ACHN (cell line): ENCODE measurements at regions not wholly inside any gene's neighbourhood (a gene's known extent, or its start where the extent isn't known, plus 50 kb on each side); places are given as distances from the start of the nearest gene placed in this dataset.
A peak's percentile ranks its signal among the peaks of the same experiment; 100 is the strongest.
"Not testable (repeated sequence)": the region's sequence is repeated elsewhere in the genome, so short reads cannot be mapped to it uniquely, and the experiment has no call there.

Source experiments
- DNase-seq: peaks from one replicate; pipeline ENCODE4 v3.0.0-alpha.2; 2015
- in situ Hi-C: cut with HindIII; loops from 2 replicates; pipeline ENCODE4 v1.10.0; 2017; ENCODE audit warnings: low sequenced_read_pairs, low pct_ligation_motif_present, low pct_unique_long_range_greater_than_20kb

GRCh38 chr18:1652018-1652417 lies 747.3 kb downstream of the ADCYAP1 start:
- DNase-seq = no peak
- in situ Hi-C loops = no loop called here

GRCh38 chr18:1653873-1654272 lies 749.2 kb downstream of the ADCYAP1 start:
- DNase-seq = no peak
- in situ Hi-C loops = no loop called here

- no peak for DNase-seq
- in situ Hi-C loops = no loop called here
Observed at GRCh38 chr18:1657876-1658275, 753.2 kb downstream of the ADCYAP1 start.

GRCh38 chr18:1658908-1659566 lies 754.4 kb downstream of the ADCYAP1 start:
- in situ Hi-C loops = no loop called here
- DNase-seq = no peak

- in situ Hi-C loops = no loop called here
- peak; percentile 46 for DNase-seq
Observed at GRCh38 chr18:1663879-1664705, 759.4 kb downstream of the ADCYAP1 start.

- in situ Hi-C loops = no loop called here
- no peak for DNase-seq
Observed at GRCh38 chr18:1665079-1665478, 760.4 kb downstream of the ADCYAP1 start.

GRCh38 chr18:1668279-1668678 lies 763.6 kb downstream of the ADCYAP1 start:
- in situ Hi-C loops = no loop called here
- DNase-seq = no peak

- in situ Hi-C loops, DNase-seq: not testable (repeated sequence)
Observed at GRCh38 chr18:1671710-1672109, 767.0 kb downstream of the ADCYAP1 start.

GRCh38 chr18:1676387-1676786 lies 771.7 kb downstream of the ADCYAP1 start:
- no peak for DNase-seq

GRCh38 chr18:1680108-1680507 lies 775.4 kb downstream of the ADCYAP1 start:
- DNase-seq = no peak

More at GRCh38 chr18:1676387-1676786, 771.7 kb downstream of the ADCYAP1 start:
- in situ Hi-C loops = no loop called here

GRCh38 chr18:1691863-1692262 lies 787.2 kb downstream of the ADCYAP1 start:
- in situ Hi-C loops = no loop called here
- DNase-seq = no peak

More at GRCh38 chr18:1680108-1680507, 775.4 kb downstream of the ADCYAP1 start:
- in situ Hi-C loops = no loop called here

- no peak for DNase-seq
- in situ Hi-C loops = no loop called here
Observed at GRCh38 chr18:1708006-1708405, 803.3 kb downstream of the ADCYAP1 start.

GRCh38 chr18:1710114-1710513 lies 805.4 kb downstream of the ADCYAP1 start:
- no peak for DNase-seq
- in situ Hi-C loops = no loop called here

- in situ Hi-C loops = no loop called here
- no peak for DNase-seq
Observed at GRCh38 chr18:1732143-1732542, 827.5 kb downstream of the ADCYAP1 start.

GRCh38 chr18:1746131-1746530 lies 825.2 kb downstream of the METTL4 start:
- in situ Hi-C loops = no loop called here
- DNase-seq = no peak

GRCh38 chr18:1751249-1751648 lies 820.1 kb downstream of the METTL4 start:
- in situ Hi-C loops = no loop called here
- DNase-seq = no peak

- DNase-seq = no peak
- in situ Hi-C loops = no loop called here
Observed at GRCh38 chr18:1760901-1761300, 810.4 kb downstream of the METTL4 start.

GRCh38 chr18:1774261-1774660 lies 797.0 kb downstream of the METTL4 start:
- DNase-seq = no peak

GRCh38 chr18:1777843-1778242 lies 793.5 kb downstream of the METTL4 start:
- DNase-seq = no peak
- in situ Hi-C loops = no loop called here

More at GRCh38 chr18:1774261-1774660, 797.0 kb downstream of the METTL4 start:
- in situ Hi-C loops = no loop called here
